Glomerular visceral epithelial cell (primary cell): ENCODE measurements at regions not wholly inside any gene's neighbourhood (a gene's known extent, or its start where the extent isn't known, plus 50 kb on each side); places are given as distances from the start of the nearest gene placed in this dataset.
"Not testable (repeated sequence)": the region's sequence is repeated elsewhere in the genome, so short reads cannot be mapped to it uniquely, and the experiment has no call there.

Experiments used
- DNase-seq: peaks from one replicate; pipeline ENCODE4 v3.0.0-alpha.2; 2016; ENCODE audit errors: extremely low spot score

DNA sequence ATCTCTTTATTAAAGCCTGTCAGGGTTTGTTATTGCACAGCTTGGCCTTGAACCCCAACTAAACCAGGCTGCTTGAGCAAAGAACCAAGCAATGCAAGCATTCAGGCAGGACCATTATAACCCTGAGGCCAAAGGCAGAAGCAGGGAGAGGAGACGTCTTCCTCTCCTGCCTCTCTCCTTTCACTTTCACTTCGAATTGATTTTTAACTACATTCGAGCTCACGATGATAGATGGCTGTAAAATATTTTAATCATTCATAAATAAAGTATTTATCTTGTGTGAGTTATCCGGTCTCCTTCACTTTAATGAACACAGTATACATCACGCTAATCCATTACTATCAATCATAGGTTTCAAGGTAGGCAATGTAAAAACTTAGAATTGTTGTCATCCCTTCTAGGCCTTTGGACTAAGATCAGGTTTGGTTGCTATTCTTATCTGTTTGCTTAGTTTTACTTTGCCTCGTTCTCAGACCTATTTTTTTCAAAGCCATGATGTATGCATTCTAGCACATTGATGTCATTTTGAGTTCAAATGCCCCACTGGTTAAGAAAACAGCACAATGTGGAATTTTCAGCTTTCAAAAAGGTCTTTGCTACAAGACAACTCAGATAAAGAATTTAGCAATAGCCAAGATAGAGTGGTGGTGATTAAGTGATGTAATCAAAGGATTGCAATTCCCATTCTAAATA lies 480.2 kb upstream of the RUNX1 start:
- DNase-seq: peak; percentile 16

DNA sequence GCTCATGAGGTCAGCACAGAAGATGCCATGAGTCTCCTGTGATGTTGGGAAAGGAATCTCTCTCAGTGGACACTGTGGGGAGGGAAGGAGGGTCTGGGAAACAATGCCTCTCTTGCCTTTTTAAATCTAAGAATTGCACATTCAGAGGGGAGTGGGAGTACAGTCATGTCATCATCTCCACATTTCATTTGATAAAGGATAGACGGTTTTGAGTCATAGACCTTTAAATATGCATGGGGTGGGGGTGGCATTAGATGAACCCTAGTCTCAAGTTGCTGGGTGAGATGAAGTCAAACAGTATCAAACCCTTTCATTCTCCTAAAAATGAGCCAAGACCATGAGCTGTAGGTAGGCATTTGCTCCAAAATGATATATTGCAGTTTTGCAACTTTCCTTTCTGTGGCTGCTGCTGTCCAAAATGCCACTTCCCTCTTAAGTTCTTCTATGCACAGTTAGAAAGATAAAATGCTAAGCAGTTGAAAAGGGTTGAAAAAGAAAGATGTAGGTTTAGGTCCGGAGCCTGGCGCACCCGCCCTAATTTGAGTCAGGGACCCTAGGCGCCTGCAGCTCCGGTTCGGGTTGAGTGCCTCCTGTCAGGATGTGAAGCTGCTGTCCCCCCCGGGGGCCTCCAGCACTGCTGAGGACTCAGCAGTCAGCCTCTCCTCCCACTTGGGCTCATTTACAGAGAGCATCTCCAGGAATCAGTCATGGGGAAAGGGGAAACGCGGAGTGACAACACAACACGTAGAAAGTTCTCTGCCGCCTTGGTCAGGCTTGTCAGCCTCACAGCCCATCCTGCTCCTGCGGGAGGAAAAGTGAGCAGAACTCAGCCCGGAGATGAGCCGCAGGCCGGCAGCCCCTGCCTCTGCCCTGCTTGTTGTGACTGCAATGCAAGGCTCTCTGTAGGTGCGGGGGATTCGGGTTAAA lies 479.3 kb upstream of the RUNX1 start:
- peak; percentile 40 for DNase-seq

DNA sequence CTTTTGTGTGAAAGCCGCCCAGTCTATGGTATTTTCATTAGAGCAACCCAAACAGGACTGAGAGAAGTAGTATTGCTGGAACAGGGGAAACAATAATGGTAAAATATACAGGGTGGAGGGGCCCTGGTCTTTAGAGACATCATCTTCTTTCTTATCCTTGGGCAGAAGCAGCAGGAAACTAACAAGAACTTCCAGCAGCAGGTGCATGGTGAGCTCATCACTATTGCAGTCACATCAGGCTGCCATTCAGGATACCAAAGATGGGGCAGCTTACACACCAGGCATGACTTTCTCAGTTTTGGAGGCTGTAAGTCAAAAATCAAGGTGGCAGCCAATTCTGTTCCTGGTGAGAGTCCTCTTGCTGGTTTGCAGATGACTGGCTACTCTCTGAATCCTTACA lies 478.3 kb upstream of the RUNX1 start:
- no peak for DNase-seq

DNA sequence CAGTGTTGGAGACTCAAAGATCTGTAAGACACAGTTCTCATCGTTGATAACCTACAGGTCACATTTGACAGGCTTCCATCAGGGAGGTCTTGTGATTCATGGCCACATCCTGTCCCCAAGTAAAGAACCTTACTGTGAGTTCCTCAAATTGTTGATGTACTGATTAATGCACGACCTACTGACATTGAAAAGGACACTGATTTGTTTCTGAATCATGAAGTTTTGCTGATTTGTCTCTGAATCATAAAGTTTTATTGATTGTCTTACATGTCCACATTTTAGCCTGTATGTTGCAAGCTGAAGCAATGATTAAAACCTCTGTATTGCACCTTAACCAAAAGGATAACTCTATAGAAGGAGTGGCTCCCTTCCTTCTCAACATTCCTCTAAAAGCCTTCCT lies 476.3 kb upstream of the RUNX1 start:
- DNase-seq: peak; percentile 6

DNA sequence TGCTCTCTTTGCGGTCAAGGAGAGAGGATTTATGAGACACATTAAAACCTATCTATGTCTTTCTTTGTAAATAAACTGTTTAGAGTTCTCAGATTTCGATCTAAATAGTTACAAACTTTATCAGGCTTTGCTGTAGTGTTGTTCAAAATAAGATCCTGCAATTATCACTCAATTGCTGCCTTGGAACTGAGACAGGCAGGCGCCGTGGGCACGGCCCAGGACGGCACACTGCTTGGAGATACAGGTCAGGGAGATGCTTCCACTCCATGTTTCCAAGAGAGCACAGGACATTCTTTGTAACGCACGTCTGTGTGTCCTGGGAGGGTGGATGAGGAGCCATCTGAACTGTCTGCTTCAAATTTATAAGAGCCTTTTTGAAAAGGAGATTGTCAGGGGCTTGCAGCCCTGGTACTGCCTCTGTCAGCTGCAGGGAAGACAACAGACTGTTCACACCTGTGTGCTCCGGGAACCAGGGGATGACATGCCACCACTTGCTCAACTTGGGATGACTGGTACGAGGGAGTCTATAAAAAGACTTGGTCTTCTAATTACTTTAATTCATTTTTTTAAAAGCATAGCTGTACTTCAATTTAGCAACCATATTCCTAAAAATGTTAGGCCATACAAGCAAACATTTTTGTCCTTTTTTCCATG lies 472.9 kb upstream of the RUNX1 start:
- DNase-seq: no peak

DNA sequence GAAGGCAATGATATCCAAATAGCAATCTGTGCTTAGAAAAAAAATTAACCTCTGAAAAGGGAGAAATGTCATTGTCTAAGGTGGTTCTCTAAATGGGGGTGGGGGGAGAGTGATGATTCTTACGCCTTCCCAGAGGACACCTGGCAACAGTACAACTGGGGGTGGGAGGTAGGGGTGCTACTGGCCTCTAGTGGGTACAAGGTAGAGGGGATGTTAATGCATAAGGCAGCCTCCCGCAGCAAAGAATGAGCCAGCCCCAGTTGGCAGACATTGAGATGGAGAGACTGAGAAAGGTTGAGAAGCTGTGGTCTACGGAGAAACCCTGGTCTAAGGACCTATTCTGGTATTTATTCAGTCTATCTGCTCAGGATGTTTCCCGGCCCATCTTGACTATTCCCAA lies 472.2 kb upstream of the RUNX1 start:
- DNase-seq: no peak

DNA sequence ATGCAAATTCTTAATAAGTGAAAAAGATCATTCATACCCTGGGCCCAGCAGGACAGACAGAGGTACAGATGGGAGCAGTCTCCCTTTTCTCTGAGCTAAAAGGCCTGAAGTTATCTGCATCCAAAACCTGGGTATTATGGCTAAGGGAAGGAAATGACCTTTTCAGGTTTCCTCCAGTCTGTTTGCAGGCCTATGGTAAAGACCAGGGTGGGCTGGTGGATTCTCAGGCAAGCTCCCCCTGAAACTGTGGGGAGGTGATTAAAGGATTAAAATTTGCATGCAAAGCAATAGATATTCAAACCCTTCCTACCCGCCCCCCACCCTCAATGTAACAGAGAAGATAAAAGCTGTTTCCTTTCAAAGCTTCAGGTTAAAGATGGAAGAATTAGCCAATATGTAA lies 471.8 kb upstream of the RUNX1 start:
- DNase-seq: no peak

DNA sequence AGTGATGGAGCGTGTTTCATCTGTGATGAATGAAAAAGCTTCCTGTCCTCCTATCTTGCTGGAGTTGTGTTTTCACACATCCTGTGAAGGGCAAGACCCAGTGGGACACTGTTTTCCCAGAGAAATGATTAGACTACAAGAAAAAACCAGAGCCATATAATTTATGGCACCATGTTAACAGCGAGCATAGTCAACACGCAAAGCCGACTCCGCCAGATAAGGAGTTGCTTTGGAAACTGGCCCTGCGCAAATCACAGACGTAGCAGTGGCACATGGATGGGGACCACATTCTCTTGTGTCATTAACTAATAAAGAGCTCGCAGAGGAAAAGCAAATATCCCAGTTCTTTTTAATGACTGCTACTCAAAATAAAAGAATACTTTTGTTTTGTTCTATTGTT lies 471.2 kb upstream of the RUNX1 start:
- DNase-seq: no peak

DNA sequence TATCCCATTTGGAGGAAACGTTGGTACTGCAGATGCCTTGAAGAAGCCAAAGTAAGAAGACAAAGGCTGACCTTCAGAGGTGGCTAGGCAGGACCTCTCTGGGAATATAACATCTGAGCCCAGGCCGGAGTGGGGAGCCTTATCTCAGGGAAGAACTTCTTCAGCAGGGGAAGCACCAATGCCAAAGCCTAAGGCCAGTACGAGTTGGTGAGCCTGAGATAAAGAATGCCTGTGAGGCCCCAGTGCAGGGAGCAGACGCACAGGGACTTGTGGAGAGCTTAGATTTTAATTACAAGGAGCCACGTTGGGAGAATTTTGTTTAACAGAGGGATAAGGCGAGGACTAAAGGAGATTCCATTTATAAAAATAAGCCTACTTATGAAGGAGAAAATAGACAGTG lies 468.8 kb upstream of the RUNX1 start:
- DNase-seq: no peak

DNA sequence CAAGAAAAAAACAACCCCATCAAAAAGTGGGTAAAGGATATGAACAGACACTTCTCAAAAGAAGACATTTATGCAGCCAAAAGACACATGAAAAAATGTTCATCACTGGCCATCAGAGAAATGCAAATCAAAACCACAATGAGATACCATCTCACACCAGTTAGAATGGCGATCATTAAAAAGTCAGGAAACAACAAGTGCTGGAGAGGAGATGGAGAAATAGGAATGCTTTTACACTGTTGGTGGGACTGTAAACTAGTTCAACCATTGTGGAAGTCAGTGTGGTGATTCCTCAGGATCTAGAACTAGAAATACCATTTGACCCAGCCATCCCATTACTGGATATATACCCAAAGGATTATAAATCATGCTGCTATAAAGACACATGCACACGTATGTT lies 467.2 kb upstream of the RUNX1 start:
- not testable (repeated sequence) for DNase-seq

DNA sequence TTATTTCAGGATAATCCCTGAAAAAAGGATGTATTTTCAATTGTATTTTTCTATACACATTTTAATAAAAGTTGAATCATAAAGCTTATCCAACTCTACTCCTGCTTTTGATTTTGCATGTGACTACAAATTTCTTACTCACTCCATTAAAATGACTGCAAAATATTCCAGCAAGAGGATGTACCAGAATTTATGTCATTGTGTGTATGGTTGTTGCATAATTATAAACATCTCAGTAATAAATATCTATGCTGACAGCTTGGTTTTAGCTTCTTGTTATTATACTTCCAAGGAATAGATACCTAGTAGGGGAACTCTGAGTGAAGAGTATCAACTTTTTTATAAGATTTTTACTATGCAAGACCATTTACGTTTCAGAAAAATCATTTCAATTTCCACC lies 463.2 kb upstream of the RUNX1 start:
- no peak for DNase-seq

DNA sequence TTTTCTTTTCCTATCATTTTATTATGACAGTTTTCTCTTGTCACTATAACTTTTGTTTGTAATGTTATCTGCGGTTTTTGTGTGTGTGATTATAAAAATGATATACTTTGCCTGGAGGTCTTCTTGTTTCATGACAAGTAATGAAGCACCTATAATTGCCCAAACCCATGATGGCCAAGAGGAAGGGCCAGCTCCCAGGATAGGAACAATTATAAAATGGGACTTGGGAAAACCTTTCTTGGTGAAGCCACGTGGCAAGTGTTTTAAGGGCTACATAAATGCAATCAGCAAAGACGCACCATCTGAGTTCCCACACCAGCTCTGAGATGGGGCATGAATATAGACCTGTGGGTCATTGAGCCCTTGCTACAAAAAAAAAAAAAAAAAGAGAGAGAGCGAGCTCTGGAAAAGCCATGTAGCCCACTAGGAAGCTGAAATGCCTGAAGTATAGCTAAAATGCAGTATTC lies 462.6 kb upstream of the RUNX1 start:
- no peak for DNase-seq

DNA sequence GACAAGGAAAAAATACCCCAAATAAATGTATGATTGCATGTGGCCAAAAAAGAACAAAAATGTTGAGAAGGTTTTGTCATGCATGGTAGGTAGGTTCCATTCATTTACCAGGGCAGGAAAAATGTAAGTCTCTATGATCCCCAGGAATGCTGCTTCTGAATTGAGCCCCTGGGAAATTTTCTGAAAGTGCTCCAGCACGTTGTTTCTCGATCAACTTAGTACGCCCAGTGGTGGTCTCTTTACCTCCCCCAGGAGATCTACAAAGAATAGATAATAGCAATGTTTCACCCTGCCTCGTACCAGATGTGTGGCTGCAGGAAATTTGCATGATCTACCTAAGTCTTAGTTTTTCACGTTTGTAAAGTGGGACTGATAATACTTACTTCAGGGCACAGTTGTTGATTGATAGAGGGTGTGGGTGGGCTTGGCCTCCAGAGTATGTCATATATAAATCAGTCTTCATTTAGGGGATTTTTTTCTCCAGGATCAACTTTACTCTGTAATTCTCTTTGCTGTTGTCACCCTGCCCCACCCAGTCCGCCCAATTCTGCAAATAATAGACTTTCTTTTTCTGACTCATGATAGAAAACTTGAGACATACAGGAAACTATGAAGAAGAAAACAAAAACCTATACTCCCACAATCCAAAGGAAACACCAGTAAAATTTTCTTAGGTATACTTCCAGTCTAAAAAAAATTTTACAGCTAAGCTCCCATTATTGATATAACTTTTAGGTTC lies 462.0 kb upstream of the RUNX1 start:
- no peak for DNase-seq

DNA sequence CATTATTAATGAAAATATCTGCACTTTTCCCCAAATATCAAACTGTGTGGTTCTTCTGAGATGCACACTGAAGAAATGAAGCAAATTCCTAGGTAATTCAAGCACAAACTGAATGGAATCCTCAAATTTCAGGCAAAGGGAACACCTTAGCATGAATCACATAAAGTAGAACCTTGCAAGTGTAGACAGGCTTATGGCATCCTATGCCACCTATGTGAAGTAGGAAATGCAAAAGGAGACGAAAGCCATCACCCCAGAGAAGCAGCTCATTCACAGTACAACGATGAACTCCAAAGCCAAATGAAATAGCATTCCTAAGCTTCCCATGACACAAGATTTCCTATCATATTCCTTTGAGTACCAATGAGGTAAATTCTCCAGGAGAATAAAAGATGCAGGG lies 461.2 kb upstream of the RUNX1 start:
- DNase-seq: no peak

DNA sequence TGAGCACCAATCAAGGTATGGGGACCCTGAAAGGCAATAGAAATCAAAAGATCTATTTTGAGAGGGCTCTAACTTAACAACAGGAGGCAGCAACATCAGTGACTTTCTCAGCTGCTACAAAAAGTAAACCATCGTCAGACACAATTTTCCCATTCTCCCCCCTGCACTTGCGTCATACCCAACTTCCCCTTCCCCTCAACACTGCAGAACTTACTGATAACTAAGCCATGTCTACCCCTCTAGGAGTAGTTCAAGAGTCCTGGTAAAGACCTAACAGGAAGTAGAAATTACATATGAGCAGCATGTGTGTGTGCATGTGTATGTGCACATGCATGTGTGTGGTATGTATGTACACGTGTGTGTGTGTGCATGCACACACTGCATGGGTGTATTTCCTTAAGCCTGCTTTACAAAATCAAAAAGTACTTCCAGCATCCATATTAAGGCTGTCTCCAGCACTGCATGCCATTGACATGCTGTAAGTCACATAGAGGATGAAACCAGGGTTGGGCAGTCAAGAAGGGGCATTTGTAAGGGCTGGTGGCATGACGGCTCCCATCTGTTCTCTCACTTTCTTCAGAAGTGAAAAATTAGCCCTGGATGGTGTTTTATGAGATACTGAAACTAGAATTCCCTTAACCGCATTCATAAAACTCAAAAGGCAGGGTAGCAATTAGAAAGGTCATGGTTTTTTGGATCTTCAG lies 460.1 kb upstream of the RUNX1 start:
- DNase-seq: no peak

DNA sequence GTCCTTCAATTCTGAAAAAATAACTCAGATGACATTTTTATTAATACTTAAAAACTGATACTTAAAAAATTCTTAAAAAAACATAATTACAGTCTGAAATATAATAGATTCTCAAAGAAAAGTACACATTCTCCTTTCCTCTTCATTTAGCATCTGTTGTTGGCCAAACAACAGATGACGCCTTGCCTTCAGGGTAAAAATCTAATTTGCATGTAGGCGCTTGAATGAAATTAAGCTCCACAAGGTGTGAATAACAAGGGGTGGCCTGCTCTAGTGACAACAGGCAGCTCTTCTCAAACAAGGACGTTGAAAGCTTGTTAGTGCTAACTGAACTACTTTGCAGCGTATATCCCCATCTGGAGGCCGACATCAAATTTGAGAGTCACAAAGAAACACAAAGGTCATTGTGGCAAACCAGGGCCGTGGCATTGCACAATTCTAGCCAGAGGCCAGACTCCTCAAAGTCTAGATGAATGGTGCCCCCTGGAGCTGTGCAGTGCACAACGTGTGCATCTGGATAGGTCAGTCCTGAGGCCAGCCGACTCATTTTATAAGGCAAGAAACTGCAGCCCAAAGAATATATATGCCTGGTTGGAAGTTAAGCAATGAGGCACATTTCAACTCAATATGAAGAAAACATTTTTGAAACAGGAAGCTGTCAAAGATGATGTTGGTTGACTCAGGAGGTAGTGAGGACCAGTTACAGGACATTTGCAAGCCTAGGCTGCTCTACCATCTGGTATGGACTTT lies 459.2 kb upstream of the RUNX1 start:
- no peak for DNase-seq

DNA sequence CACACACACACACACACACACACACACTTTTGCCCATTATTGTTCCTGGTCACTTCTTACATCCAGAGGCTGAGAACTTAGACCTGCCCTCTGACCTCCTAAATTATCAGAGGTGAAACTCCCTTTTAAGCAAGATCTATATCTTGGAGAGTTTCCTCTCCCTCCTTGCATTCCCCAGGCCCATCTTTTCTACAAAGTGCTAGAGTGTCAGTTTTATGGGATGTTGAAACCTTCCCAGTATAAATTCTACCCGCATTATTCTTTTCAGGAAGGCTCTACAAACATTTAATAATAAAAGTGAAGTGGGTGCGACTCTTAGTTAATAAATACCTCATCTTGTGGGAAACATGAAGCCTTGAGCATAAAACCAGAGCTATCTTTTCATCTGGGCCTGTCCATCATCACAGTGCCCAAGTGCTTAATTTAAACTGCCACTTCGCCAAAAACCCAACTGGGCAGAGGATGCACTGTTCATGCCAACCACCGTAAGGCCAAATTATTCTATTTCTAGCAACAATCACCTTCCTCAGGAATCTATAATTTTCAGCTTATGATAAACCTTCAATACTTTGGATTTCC lies 458.2 kb upstream of the RUNX1 start:
- no peak for DNase-seq

DNA sequence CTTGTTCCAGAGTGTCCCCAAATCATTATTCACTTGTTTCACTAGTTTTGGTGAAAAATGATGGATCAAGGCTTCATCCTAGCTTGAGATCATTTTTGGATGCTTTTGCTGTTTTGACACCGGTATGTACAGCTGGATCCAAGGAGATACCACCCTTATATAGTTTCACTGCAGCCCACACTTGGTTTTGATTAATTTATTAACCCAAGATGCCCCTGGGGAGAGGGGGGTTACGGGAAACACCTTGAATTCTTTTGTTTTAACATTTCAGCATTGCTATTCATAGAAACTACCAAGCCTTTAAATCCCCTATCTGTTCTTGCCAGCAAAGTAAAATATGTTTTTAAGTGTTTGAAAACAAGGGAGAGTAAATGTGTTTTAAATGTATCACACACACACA lies 457.7 kb upstream of the RUNX1 start:
- no peak for DNase-seq

DNA sequence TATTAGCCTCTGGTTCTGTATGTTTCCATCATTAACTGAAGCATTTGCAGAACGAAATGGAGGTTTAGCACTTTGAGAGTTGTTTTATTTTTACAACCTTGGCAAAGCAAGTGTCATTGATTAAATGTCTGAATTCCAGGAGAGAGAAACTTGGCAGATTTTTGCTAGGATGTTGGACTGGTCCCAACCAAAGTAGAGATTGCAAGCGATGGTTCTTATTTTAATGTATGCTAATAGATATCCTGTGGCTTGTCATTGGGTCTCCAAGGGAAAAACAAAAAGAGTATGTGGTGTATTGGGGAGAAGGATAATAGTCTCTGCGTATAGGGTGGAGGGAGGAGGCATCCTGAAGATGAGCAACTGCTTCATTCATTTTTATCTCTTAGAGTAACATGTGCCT lies 457.2 kb upstream of the RUNX1 start:
- DNase-seq: no peak

DNA sequence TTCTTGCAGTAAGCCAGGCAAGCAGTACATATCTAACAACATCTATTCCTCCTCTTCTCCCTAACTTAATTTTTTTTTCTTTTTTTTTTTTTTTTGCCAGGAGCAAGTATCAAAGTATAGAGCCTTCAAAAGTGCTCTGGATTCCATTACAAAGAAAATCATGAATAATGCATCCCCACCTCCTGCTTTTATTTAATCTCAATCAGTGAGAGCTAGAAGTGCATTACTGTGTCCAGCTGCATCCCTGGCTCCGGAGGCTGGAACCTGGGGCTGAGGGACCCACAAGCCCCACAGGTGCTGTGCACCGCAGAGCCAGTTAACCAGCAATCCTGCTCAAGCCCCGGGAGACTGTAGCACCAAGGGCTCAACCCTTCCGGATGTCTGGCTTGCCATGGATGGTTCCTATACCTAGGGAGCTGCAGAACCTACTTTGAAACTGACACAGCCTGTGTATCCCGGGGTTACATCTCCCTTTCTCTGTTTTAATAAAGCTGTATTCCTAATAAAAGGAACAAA lies 455.9 kb upstream of the RUNX1 start:
- DNase-seq: no peak
